Inferior parietal cortex (tissue), 1 donor: ENCODE measurements at regions not wholly inside any gene's neighbourhood (a gene's known extent, or its start where the extent isn't known, plus 50 kb on each side); places are given as distances from the start of the nearest gene placed in this dataset.

ENCODE experiments used
- DNase-seq: peaks from one replicate; pipeline ENCODE4 v3.0.0-alpha.2; 2016; ENCODE audit errors: extremely low spot score

- no peak for DNase-seq
Measured at GRCh38 chr2:7468955-7469354, 551.7 kb downstream of the RNF144A start.

GRCh38 chr2:7471185-7471584 is 554.0 kb downstream of the RNF144A start:
- DNase-seq: no peak

- no peak for DNase-seq
Measured at GRCh38 chr2:7472465-7472864, 555.3 kb downstream of the RNF144A start.

- DNase-seq: no peak
Measured at GRCh38 chr2:7473135-7473771, 556.0 kb downstream of the RNF144A start.

- DNase-seq: no peak
Measured at GRCh38 chr2:7476371-7476770, 559.2 kb downstream of the RNF144A start.

- no peak for DNase-seq
Measured at GRCh38 chr2:7479603-7480002, 562.4 kb downstream of the RNF144A start.

GRCh38 chr2:7480431-7480830 is 563.2 kb downstream of the RNF144A start:
- no peak for DNase-seq

GRCh38 chr2:7490672-7491071 is 573.5 kb downstream of the RNF144A start:
- no peak for DNase-seq

GRCh38 chr2:7492719-7493118 is 575.5 kb downstream of the RNF144A start:
- no peak for DNase-seq

GRCh38 chr2:7497178-7497577 is 580.0 kb downstream of the RNF144A start:
- no peak for DNase-seq

- no peak for DNase-seq
Measured at GRCh38 chr2:7499018-7499417, 581.8 kb downstream of the RNF144A start.

GRCh38 chr2:7502336-7502735 is 585.1 kb downstream of the RNF144A start:
- DNase-seq: no peak

GRCh38 chr2:7508296-7508943 is 591.2 kb downstream of the RNF144A start:
- no peak for DNase-seq

- no peak for DNase-seq
Measured at GRCh38 chr2:7510353-7510752, 593.1 kb downstream of the RNF144A start.

- DNase-seq: no peak
Measured at GRCh38 chr2:7513834-7514233, 596.6 kb downstream of the RNF144A start.

GRCh38 chr2:7515327-7515726 is 598.1 kb downstream of the RNF144A start:
- no peak for DNase-seq

GRCh38 chr2:7516484-7517063 is 599.4 kb downstream of the RNF144A start:
- DNase-seq: no peak

- no peak for DNase-seq
Measured at GRCh38 chr2:7517088-7517487, 599.9 kb downstream of the RNF144A start.

- DNase-seq: no peak
Measured at GRCh38 chr2:7517851-7518250, 600.6 kb downstream of the RNF144A start.

GRCh38 chr2:7523481-7524120 is 606.4 kb downstream of the RNF144A start:
- DNase-seq: no peak

- DNase-seq: no peak
Measured at GRCh38 chr2:7524195-7524594, 607.0 kb downstream of the RNF144A start.

GRCh38 chr2:7525746-7526145 is 608.5 kb downstream of the RNF144A start:
- DNase-seq: no peak

- no peak for DNase-seq
Measured at GRCh38 chr2:7527165-7527722, 610.0 kb downstream of the RNF144A start.
